IPS-NIHi7 (cell line): ENCODE measurements at regions not wholly inside any gene's neighbourhood (a gene's known extent, or its start where the extent isn't known, plus 50 kb on each side); places are given as distances from the start of the nearest gene placed in this dataset.
A peak's percentile ranks its signal among the peaks of the same experiment; 100 is the strongest.
"Not testable (repeated sequence)": the region's sequence is repeated elsewhere in the genome, so short reads cannot be mapped to it uniquely, and the experiment has no call there.

Experiments
- DNase-seq: peaks from one replicate; pipeline ENCODE4 v3.0.0; 2012; ENCODE audit warnings: mixed read lengths; ENCODE audit errors: extremely low spot score

GRCh38 chr16:13708347-13709120, 211.4 kb upstream of the ERCC4 start:
- DNase-seq: no peak

GRCh38 chr16:13718748-13719147, 201.2 kb upstream of the ERCC4 start:
- DNase-seq: no peak

- no peak for DNase-seq
Measured at GRCh38 chr16:13727943-13728342, 192.0 kb upstream of the ERCC4 start.

GRCh38 chr16:13733561-13733960, 186.4 kb upstream of the ERCC4 start:
- no peak for DNase-seq

- not testable (repeated sequence) for DNase-seq
Measured at GRCh38 chr16:13739621-13740373, 180.2 kb upstream of the ERCC4 start.

- no peak for DNase-seq
Measured at GRCh38 chr16:13742928-13743327, 177.0 kb upstream of the ERCC4 start.

GRCh38 chr16:13743571-13743970, 176.4 kb upstream of the ERCC4 start:
- DNase-seq: no peak

GRCh38 chr16:13756411-13757140, 163.4 kb upstream of the ERCC4 start:
- no peak for DNase-seq

GRCh38 chr16:13766334-13766733, 153.6 kb upstream of the ERCC4 start:
- DNase-seq: no peak

GRCh38 chr16:13767215-13767614, 152.7 kb upstream of the ERCC4 start:
- DNase-seq: peak; percentile 40

- no peak for DNase-seq
Measured at GRCh38 chr16:13768471-13768870, 151.5 kb upstream of the ERCC4 start.

GRCh38 chr16:13770436-13770835, 149.5 kb upstream of the ERCC4 start:
- no peak for DNase-seq

GRCh38 chr16:13772782-13773181, 147.2 kb upstream of the ERCC4 start:
- no peak for DNase-seq

GRCh38 chr16:13779676-13780075, 140.3 kb upstream of the ERCC4 start:
- no peak for DNase-seq

GRCh38 chr16:13780406-13781168, 139.4 kb upstream of the ERCC4 start:
- no peak for DNase-seq

GRCh38 chr16:13781169-13781564, 138.8 kb upstream of the ERCC4 start:
- DNase-seq: no peak

- no peak for DNase-seq
Measured at GRCh38 chr16:13781575-13782338, 138.2 kb upstream of the ERCC4 start.

GRCh38 chr16:13791095-13791494, 128.9 kb upstream of the ERCC4 start:
- no peak for DNase-seq

GRCh38 chr16:13793841-13794409, 126.0 kb upstream of the ERCC4 start:
- no peak for DNase-seq

- no peak for DNase-seq
Measured at GRCh38 chr16:13795131-13795530, 124.8 kb upstream of the ERCC4 start.

GRCh38 chr16:13797718-13798117, 122.2 kb upstream of the ERCC4 start:
- DNase-seq: no peak
